ENCODE measurements at regions not wholly inside any gene's neighbourhood (a gene's known extent, or its start where the extent isn't known, plus 50 kb on each side); places are given as distances from the start of the nearest gene placed in this dataset.

- TF ChIP-seq, protein P1, sequence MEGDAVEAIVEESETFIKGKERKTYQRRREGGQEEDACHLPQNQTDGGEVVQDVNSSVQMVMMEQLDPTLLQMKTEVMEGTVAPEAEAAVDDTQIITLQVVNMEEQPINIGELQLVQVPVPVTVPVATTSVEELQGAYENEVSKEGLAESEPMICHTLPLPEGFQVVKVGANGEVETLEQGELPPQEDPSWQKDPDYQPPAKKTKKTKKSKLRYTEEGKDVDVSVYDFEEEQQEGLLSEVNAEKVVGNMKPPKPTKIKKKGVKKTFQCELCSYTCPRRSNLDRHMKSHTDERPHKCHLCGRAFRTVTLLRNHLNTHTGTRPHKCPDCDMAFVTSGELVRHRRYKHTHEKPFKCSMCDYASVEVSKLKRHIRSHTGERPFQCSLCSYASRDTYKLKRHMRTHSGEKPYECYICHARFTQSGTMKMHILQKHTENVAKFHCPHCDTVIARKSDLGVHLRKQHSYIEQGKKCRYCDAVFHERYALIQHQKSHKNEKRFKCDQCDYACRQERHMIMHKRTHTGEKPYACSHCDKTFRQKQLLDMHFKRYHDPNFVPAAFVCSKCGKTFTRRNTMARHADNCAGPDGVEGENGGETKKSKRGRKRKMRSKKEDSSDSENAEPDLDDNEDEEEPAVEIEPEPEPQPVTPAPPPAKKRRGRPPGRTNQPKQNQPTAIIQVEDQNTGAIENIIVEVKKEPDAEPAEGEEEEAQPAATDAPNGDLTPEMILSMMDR (IDR thresholded peaks at IDR 0.05) = no peak
- no peak for TF ChIP-seq POLR2A (IDR thresholded peaks at IDR 0.05)
Observed at GRCh38 chr4:100953616-100954015, 393.7 kb downstream of the PPP3CA start.

All from right lobe of liver (tissue), 4 donors.